GM19397 (cell line): ENCODE measurements at regions not wholly inside any gene's neighbourhood (a gene's known extent, or its start where the extent isn't known, plus 50 kb on each side); places are given as distances from the start of the nearest gene placed in this dataset.

Experiments
- ATAC-seq: cut with Tn5 transposase; IDR thresholded peaks from one replicate; pipeline ENCODE4 v1.9.1; 2021; ENCODE audit warnings: mild to moderate bottlenecking, moderate library complexity; ENCODE audit not compliant: unreplicated experiment

GRCh38 chr10:104574838-104575237 lies 66.3 kb upstream of the SORCS3 start:
- no peak for ATAC-seq

- no peak for ATAC-seq
Observed at GRCh38 chr10:104576611-104577010, 64.5 kb upstream of the SORCS3 start.

- no peak for ATAC-seq
Observed at GRCh38 chr10:104577163-104577562, 63.9 kb upstream of the SORCS3 start.

- no peak for ATAC-seq
Observed at GRCh38 chr10:104577861-104578521, 63.1 kb upstream of the SORCS3 start.

GRCh38 chr10:104578671-104579070 lies 62.4 kb upstream of the SORCS3 start:
- ATAC-seq, result no peak

GRCh38 chr10:104579136-104579535 lies 62.0 kb upstream of the SORCS3 start:
- no peak for ATAC-seq

- ATAC-seq, result no peak
Observed at GRCh38 chr10:104580321-104580720, 60.8 kb upstream of the SORCS3 start.

GRCh38 chr10:104580774-104581675 lies 60.1 kb upstream of the SORCS3 start:
- ATAC-seq, result peak; percentile 59

GRCh38 chr10:104581884-104582601 lies 59.0 kb upstream of the SORCS3 start:
- ATAC-seq, result no peak

GRCh38 chr10:104582602-104582951 lies 58.5 kb upstream of the SORCS3 start:
- ATAC-seq, result no peak

GRCh38 chr10:104582966-104583365 lies 58.1 kb upstream of the SORCS3 start:
- no peak for ATAC-seq

- ATAC-seq, result no peak
Observed at GRCh38 chr10:104584541-104584940, 56.5 kb upstream of the SORCS3 start.

- ATAC-seq, result no peak
Observed at GRCh38 chr10:104587751-104588150, 53.3 kb upstream of the SORCS3 start.

- ATAC-seq, result no peak
Observed at GRCh38 chr10:104589431-104589830, 51.7 kb upstream of the SORCS3 start.

GRCh38 chr10:104589871-104590270 lies 51.2 kb upstream of the SORCS3 start:
- ATAC-seq, result no peak
